ENCODE measurements at regions not wholly inside any gene's neighbourhood (a gene's known extent, or its start where the extent isn't known, plus 50 kb on each side); places are given as distances from the start of the nearest gene placed in this dataset.

DNA sequence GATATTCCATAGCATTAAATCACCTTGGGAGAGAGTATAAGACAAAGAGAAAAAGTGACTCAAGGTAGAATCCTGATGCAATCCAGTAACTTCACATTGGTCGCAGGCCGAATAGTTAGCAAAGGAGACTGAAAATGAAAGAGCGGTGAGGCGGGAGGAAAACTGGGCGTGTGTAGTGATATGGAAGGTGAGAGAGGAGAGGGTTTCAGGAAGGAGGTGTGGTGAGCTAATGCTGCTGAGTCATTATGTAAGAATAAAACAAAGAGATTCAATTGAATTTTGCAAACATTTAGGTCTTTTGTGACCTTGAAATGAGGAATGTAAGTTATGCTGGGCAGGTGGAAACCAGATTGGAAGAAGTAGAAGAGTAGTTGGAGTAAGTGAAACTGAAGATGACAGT lies 235.3 kb downstream of the C3orf38 start:
- TF ChIP-seq, protein P1, sequence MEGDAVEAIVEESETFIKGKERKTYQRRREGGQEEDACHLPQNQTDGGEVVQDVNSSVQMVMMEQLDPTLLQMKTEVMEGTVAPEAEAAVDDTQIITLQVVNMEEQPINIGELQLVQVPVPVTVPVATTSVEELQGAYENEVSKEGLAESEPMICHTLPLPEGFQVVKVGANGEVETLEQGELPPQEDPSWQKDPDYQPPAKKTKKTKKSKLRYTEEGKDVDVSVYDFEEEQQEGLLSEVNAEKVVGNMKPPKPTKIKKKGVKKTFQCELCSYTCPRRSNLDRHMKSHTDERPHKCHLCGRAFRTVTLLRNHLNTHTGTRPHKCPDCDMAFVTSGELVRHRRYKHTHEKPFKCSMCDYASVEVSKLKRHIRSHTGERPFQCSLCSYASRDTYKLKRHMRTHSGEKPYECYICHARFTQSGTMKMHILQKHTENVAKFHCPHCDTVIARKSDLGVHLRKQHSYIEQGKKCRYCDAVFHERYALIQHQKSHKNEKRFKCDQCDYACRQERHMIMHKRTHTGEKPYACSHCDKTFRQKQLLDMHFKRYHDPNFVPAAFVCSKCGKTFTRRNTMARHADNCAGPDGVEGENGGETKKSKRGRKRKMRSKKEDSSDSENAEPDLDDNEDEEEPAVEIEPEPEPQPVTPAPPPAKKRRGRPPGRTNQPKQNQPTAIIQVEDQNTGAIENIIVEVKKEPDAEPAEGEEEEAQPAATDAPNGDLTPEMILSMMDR (IDR thresholded peaks at IDR 0.05), result no peak
- TF ChIP-seq POLR2A (IDR thresholded peaks at IDR 0.05), result no peak

Measured in uterus (tissue), 2 donors.